Stimulated activated naive CD4-positive, alpha-beta T cell (primary cell): ENCODE measurements at regions not wholly inside any gene's neighbourhood (a gene's known extent, or its start where the extent isn't known, plus 50 kb on each side); places are given as distances from the start of the nearest gene placed in this dataset.
"Not testable (repeated sequence)": the region's sequence is repeated elsewhere in the genome, so short reads cannot be mapped to it uniquely, and the experiment has no call there.

Experiments used
- DNase-seq, 6 experiments: peaks; one replicate each; lab custom pipeline; 2025; lab: John Stamatoyannopoulos, UW

GRCh38 chr11:92618020-92618419 lies 351.4 kb upstream of the MTNR1B start:
- not testable (repeated sequence) for DNase-seq

- DNase-seq = no peak
Measured at GRCh38 chr11:92623055-92623454, 346.4 kb upstream of the MTNR1B start.

GRCh38 chr11:92625894-92626293 lies 343.6 kb upstream of the MTNR1B start:
- no peak for DNase-seq

- DNase-seq = no peak
Measured at GRCh38 chr11:92626624-92627023, 342.8 kb upstream of the MTNR1B start.

GRCh38 chr11:92627615-92628256 lies 341.7 kb upstream of the MTNR1B start:
- no peak for DNase-seq

- DNase-seq = no peak
Measured at GRCh38 chr11:92628401-92629292, 340.8 kb upstream of the MTNR1B start.

- no peak for DNase-seq
Measured at GRCh38 chr11:92632495-92632894, 337.0 kb upstream of the MTNR1B start.

- DNase-seq = no peak
Measured at GRCh38 chr11:92633820-92634219, 335.6 kb upstream of the MTNR1B start.

- no peak for DNase-seq
Measured at GRCh38 chr11:92636543-92637188, 332.8 kb upstream of the MTNR1B start.

- DNase-seq = no peak
Measured at GRCh38 chr11:92638678-92639077, 330.8 kb upstream of the MTNR1B start.

- no peak for DNase-seq
Measured at GRCh38 chr11:92642177-92642931, 327.1 kb upstream of the MTNR1B start.

GRCh38 chr11:92643827-92644226 lies 325.6 kb upstream of the MTNR1B start:
- DNase-seq = no peak

GRCh38 chr11:92644595-92645445 lies 324.6 kb upstream of the MTNR1B start:
- DNase-seq = no peak

- no peak for DNase-seq
Measured at GRCh38 chr11:92651159-92651558, 318.3 kb upstream of the MTNR1B start.

GRCh38 chr11:92653454-92653853 lies 316.0 kb upstream of the MTNR1B start:
- no peak for DNase-seq

GRCh38 chr11:92656783-92657182 lies 312.7 kb upstream of the MTNR1B start:
- DNase-seq = no peak

GRCh38 chr11:92657226-92657625 lies 312.2 kb upstream of the MTNR1B start:
- DNase-seq = no peak

GRCh38 chr11:92658733-92659132 lies 310.7 kb upstream of the MTNR1B start:
- DNase-seq = no peak

GRCh38 chr11:92659793-92660192 lies 309.7 kb upstream of the MTNR1B start:
- DNase-seq = no peak

GRCh38 chr11:92662601-92663360 lies 306.7 kb upstream of the MTNR1B start:
- DNase-seq = no peak
